ENCODE measurements at regions not wholly inside any gene's neighbourhood (a gene's known extent, or its start where the extent isn't known, plus 50 kb on each side); places are given as distances from the start of the nearest gene placed in this dataset.
"Not testable (repeated sequence)": the region's sequence is repeated elsewhere in the genome, so short reads cannot be mapped to it uniquely, and the experiment has no call there.

DNA sequence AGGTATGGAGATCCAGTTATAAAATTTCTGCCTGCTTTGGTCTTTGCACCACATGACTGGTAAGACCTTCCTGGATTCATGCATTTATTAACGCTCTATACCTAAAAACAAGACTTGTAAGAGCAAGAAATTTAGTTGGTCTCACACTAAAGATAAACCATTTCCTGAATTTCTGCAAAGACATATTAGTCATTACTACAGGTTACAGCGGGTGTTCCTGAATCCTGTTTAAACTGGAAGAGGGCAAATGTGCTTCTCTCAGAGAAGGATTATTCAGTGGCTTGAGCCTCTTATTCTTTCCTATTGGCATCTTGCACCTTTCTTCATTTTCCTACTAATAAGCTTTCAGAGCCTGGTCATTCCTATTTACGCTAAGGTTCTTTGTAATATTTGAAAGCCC, 397.6 kb upstream of the TENM3 start:
- Histone ChIP-seq H3K4me1 (ENCODE audit: control insufficient read depth, insufficient read depth, low read length) (no peaks in the 10 kb centered on the region), H3K9ac (ENCODE audit: low read depth, low read length) (no peak overlapping the region), H3K4me3 (ENCODE audit: low read length) (no peak overlapping the region), H3K9me3 (replicated peaks; ENCODE audit: low read length) (no peaks in the 10 kb centered on the region), H3K4me2 (ENCODE audit: low read length) (no peak overlapping the region), H3K36me3 (ENCODE audit: insufficient read depth, low read length) (no peaks in the 10 kb centered on the region), H3K27me3 (ENCODE audit: control insufficient read depth, insufficient read depth, low read length) (no peaks in the 10 kb centered on the region)

DNA sequence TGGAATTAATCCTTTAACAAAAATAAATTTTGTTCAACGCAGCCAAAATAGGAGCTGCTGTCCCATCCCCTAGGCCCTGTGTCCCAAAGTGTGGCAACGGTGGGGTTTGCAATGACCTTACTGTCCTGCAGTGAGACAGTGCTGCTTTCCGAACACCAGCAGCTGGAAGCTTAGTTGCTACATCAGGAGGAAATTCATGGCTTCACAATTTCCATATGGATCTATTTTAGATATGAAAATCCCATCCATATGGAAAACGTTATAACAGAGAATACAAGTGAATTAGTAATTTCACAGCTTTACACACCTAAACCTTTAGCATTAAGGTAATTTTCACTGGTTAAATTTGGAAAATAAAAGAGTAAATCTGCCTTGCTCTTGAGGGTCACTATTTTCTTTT, 396.3 kb upstream of the TENM3 start:
- H3K4me1 ChIP-seq (ENCODE audit: control insufficient read depth, insufficient read depth, low read length) = no peaks in the 10 kb centered on the region
- H3K4me2 ChIP-seq (ENCODE audit: low read length) = no peak overlapping the region
- no peaks in the 10 kb centered on the region for H3K27me3 ChIP-seq (ENCODE audit: control insufficient read depth, insufficient read depth, low read length)
- no peaks in the 10 kb centered on the region for H3K9me3 ChIP-seq (replicated peaks; ENCODE audit: low read length)
- H3K9ac ChIP-seq (ENCODE audit: low read depth, low read length) = no peak overlapping the region
- no peaks in the 10 kb centered on the region for H3K36me3 ChIP-seq (ENCODE audit: insufficient read depth, low read length)
- H3K4me3 ChIP-seq (ENCODE audit: low read length) = no peak overlapping the region

DNA sequence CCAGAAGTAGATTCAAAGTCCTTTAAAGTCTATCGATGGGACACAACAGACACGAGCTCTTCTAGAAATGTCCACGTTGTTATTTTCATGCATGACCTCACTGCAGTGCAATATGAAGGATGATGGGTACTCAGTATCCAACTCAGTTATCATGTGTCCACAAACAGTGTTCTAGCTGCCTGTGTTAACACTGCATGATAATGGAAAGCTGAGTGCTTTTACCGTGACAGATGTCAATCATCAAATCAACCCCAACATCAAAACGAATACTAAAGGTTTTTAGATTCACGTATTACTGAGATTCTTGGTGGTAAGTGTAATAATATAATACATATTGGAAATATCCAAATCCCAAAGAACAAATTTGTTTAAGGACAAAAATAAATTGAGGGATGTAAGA, 394.8 kb upstream of the TENM3 start:
- Histone ChIP-seq H3K4me1 (ENCODE audit: control insufficient read depth, insufficient read depth, low read length) (no peaks in the 10 kb centered on the region), H3K4me2 (ENCODE audit: low read length) (no peak overlapping the region), H3K36me3 (ENCODE audit: insufficient read depth, low read length) (no peaks in the 10 kb centered on the region), H3K27me3 (ENCODE audit: control insufficient read depth, insufficient read depth, low read length) (no peaks in the 10 kb centered on the region), H3K9me3 (replicated peaks; ENCODE audit: low read length) (no peaks in the 10 kb centered on the region), H3K4me3 (ENCODE audit: low read length) (no peak overlapping the region), H3K9ac (ENCODE audit: low read depth, low read length) (no peak overlapping the region)

DNA sequence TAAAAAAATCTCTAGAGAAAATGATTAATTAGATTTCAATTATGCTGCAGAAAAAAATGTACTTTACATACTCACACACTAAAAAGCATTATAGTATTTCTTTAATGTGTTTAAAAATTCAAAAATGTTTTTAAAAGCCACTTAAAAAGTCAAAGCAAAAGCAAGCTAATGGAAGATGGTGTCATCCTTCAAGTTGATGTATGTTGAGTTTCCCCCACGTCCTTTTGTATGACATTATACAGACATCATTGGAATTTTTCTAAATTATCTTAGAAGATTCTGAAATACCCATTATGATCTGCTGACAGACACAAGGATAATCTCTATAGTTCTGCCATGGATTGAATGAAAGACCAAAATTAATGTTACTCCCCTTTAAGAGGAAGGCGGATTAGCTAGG, 393.7 kb upstream of the TENM3 start:
- Histone ChIP-seq H3K36me3 (ENCODE audit: insufficient read depth, low read length) (no peaks in the 10 kb centered on the region), H3K4me1 (ENCODE audit: control insufficient read depth, insufficient read depth, low read length) (no peaks in the 10 kb centered on the region), H3K9me3 (replicated peaks; ENCODE audit: low read length) (no peaks in the 10 kb centered on the region), H3K9ac (ENCODE audit: low read depth, low read length) (no peak overlapping the region), H3K4me3 (ENCODE audit: low read length) (no peak overlapping the region), H3K27me3 (ENCODE audit: control insufficient read depth, insufficient read depth, low read length) (no peaks in the 10 kb centered on the region), H3K4me2 (ENCODE audit: low read length) (no peak overlapping the region)

DNA sequence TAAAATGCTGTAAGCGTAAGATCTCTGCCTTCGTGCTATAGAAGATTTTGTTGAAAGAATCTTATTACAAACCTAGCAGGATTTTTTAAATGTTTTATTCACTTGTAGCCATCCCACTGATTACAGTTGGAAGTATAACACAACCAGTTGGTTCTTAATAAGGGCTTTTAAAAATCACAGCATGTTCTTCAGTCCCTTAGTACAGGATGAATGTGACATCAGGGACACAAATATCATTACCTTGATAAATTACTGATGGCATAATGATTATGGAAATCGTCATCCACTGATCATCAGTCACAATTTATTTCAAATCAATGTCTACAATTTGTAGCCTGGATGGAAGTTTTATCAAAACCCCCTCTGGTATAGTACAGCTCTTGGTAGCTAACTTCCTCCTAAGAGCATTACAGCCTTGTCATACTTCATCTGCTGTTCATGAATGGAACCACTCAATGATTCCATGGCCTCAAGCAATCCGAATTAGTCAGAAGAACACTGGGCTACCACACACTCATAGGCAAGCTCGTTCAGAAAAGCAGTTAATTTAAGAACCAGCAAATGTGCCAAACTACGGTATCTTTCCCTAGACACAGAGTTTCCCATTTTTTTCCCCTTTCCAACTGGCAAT, 389.2 kb upstream of the TENM3 start:
- Histone ChIP-seq H3K4me3 (ENCODE audit: low read length) (no peak overlapping the region), H3K4me2 (ENCODE audit: low read length) (no peak overlapping the region), H3K9ac (ENCODE audit: low read depth, low read length) (no peak overlapping the region), H3K9me3 (replicated peaks; ENCODE audit: low read length) (no peaks in the 10 kb centered on the region), H3K27me3 (ENCODE audit: control insufficient read depth, insufficient read depth, low read length) (no peaks in the 10 kb centered on the region), H3K36me3 (ENCODE audit: insufficient read depth, low read length) (no peaks in the 10 kb centered on the region), H3K4me1 (ENCODE audit: control insufficient read depth, insufficient read depth, low read length) (no peaks in the 10 kb centered on the region)

DNA sequence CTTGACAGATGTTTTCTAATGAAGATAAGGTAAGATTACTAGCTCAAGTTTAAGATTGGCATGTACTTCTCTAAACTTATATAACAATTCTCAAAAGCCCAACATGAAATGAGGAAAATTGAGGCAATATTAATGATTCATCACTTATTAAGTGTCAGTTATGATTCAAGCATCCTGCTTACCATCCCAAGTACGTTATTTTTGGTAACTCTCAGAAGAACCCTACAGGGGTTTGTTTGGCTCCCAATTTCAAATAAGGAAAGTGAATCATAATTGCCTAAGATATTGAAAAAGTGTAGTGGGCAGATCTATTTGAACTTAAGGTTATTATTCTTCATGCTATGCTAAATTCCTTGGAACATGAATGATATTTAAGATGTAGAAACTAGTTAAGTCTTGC, 387.9 kb upstream of the TENM3 start:
- Histone ChIP-seq H3K36me3 (ENCODE audit: insufficient read depth, low read length) (no peaks in the 10 kb centered on the region), H3K9ac (ENCODE audit: low read depth, low read length) (no peak overlapping the region), H3K27me3 (ENCODE audit: control insufficient read depth, insufficient read depth, low read length) (no peaks in the 10 kb centered on the region), H3K4me3 (ENCODE audit: low read length) (no peak overlapping the region), H3K9me3 (replicated peaks; ENCODE audit: low read length) (no peaks in the 10 kb centered on the region), H3K4me2 (ENCODE audit: low read length) (no peak overlapping the region), H3K4me1 (ENCODE audit: control insufficient read depth, insufficient read depth, low read length) (peaks cover 6% of the 10 kb centered on the region)

DNA sequence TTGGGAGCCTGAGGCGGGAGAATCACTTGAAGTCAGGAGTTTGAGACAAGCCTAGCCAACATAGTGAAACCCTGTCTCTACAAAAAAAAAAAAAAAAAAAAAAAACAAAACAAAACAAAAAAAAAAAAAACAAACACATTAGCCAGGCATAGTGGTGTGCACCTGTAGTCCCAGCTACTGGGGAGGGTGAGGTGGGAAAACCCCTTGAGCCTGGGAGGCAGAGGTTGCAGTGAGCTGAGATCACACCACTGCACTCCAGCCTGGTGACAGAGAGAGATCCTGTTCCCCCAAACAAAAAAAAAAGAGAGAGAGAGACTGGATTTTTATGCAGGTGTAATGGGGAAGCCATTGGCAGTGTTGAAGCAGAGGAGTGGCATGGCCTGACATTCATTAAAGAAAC, 385.7 kb upstream of the TENM3 start:
- not testable (repeated sequence) for H3K9me3 ChIP-seq (replicated peaks; ENCODE audit: low read length); H3K4me2 ChIP-seq (ENCODE audit: low read length); H3K4me1 ChIP-seq (ENCODE audit: control insufficient read depth, insufficient read depth, low read length); H3K4me3 ChIP-seq (ENCODE audit: low read length); H3K27me3 ChIP-seq (ENCODE audit: control insufficient read depth, insufficient read depth, low read length); H3K9ac ChIP-seq (ENCODE audit: low read depth, low read length); H3K36me3 ChIP-seq (ENCODE audit: insufficient read depth, low read length)

DNA sequence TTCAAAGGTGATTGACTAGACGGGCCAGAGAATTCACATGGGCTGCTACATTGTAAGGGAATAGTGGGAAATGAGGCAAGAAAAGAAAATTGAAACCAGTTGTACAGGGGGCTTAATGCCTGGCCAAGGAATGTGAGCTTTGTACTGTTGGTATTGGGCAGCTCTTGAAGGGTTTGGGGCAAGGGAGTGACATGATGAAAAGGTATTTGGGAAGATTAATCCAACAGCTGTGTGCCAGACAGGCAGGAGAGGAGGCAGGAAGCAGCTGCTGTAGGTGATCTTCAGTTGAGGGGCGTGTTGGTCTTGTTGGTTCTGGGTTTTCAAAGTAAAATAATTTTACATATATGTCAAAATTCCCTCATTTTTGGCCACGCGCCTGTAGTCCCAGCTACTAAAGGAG, 384.5 kb upstream of the TENM3 start:
- Histone ChIP-seq H3K4me1 (ENCODE audit: control insufficient read depth, insufficient read depth, low read length) (peaks cover 7% of the 10 kb centered on the region), H3K9ac (ENCODE audit: low read depth, low read length) (no peak overlapping the region), H3K27me3 (ENCODE audit: control insufficient read depth, insufficient read depth, low read length) (no peaks in the 10 kb centered on the region), H3K4me3 (ENCODE audit: low read length) (no peak overlapping the region), H3K4me2 (ENCODE audit: low read length) (no peak overlapping the region), H3K36me3 (ENCODE audit: insufficient read depth, low read length) (no peaks in the 10 kb centered on the region), H3K9me3 (replicated peaks; ENCODE audit: low read length) (no peaks in the 10 kb centered on the region)

DNA sequence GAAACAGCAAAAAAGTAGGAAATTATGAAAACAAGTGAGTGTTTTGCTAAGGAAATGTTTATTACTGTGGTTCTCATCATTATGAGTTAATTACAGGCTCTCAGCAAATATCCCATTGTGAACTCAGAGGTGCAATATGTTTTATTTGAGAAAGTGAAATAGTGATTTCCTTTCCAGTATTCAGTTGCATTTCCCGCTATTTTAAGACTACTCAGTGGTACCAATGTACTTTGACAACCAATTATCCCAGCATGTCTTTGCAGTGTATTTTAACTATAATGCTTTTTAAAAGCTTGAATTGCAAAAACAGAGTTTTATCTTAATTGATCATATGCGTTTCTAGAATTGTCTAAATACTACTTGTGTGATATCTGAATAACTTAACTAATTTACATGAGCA, 383.8 kb upstream of the TENM3 start:
- Histone ChIP-seq H3K27me3 (ENCODE audit: control insufficient read depth, insufficient read depth, low read length) (no peaks in the 10 kb centered on the region), H3K4me1 (ENCODE audit: control insufficient read depth, insufficient read depth, low read length) (peaks cover 7% of the 10 kb centered on the region), H3K36me3 (ENCODE audit: insufficient read depth, low read length) (no peaks in the 10 kb centered on the region), H3K9ac (ENCODE audit: low read depth, low read length) (no peak overlapping the region), H3K9me3 (replicated peaks; ENCODE audit: low read length) (no peaks in the 10 kb centered on the region), H3K4me3 (ENCODE audit: low read length) (no peak overlapping the region), H3K4me2 (ENCODE audit: low read length) (no peak overlapping the region)

DNA sequence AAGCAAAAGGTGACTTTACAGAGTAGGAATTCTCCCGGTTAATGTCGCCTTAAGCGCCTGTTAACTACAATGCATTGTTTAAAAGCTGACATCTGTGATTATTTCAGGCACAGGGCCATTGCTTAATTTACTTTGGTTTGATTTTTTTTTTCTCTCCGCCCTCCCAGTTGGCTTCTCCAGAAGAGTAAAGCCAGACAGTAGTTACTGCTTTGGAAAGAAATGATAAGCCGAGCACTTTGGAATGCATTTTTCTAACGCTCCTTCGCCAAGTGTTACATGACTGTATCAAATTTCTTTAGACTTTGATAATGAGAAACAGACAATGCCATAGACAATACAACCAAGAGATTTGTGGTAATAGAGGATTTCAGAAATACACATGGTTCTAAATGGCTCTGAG, 383.0 kb upstream of the TENM3 start:
- H3K27me3 ChIP-seq (ENCODE audit: control insufficient read depth, insufficient read depth, low read length) = no peaks in the 10 kb centered on the region
- peaks cover 7% of the 10 kb centered on the region for H3K4me1 ChIP-seq (ENCODE audit: control insufficient read depth, insufficient read depth, low read length)
- H3K9ac ChIP-seq (ENCODE audit: low read depth, low read length) = no peak overlapping the region
- H3K4me2 ChIP-seq (ENCODE audit: low read length) = no peak overlapping the region
- no peaks in the 10 kb centered on the region for H3K36me3 ChIP-seq (ENCODE audit: insufficient read depth, low read length)
- no peak overlapping the region for H3K4me3 ChIP-seq (ENCODE audit: low read length)
- H3K9me3 ChIP-seq (replicated peaks; ENCODE audit: low read length) = no peaks in the 10 kb centered on the region

DNA sequence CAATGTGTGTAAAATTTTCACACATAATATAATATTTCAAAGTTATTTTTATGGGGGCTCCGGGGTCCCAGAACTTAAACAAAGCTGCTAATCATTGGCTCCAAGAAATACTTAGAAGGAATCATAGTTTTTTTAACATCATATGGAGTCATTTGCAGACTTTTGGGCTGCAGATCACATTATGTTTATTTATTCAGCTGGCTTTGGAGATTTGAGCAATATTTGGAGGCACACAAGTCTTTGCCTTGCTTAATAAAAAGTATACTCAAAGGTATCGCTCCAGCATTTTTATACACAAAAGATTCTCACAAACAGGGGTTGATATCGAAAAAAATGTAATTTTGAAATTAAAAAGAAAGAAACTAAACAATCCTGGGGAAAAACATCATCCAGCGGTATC, 382.5 kb upstream of the TENM3 start:
- no peak overlapping the region for H3K9ac ChIP-seq (ENCODE audit: low read depth, low read length)
- peaks cover 7% of the 10 kb centered on the region for H3K4me1 ChIP-seq (ENCODE audit: control insufficient read depth, insufficient read depth, low read length)
- H3K9me3 ChIP-seq (replicated peaks; ENCODE audit: low read length) = no peaks in the 10 kb centered on the region
- H3K4me2 ChIP-seq (ENCODE audit: low read length) = no peak overlapping the region
- no peaks in the 10 kb centered on the region for H3K36me3 ChIP-seq (ENCODE audit: insufficient read depth, low read length)
- H3K4me3 ChIP-seq (ENCODE audit: low read length) = no peak overlapping the region
- no peaks in the 10 kb centered on the region for H3K27me3 ChIP-seq (ENCODE audit: control insufficient read depth, insufficient read depth, low read length)

DNA sequence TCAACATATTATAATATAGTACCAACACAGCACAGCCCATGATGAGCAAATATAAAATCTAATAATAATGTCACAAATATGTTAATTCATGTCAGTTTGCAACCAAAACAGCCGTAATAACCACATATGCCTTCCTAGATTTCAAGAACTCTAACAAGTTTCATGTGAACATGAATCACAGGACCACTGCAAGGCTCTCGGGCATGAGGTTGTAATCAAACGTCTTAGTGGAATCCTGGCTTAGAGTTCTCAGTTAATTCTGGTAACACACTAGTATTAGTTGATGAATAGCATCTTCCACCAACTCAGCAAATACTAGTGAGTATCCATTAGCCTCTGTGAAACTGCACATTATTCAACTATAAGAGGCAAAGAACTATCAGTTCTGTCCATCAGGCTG, 379.3 kb upstream of the TENM3 start:
- Histone ChIP-seq H3K27me3 (ENCODE audit: control insufficient read depth, insufficient read depth, low read length) (no peaks in the 10 kb centered on the region), H3K4me3 (ENCODE audit: low read length) (no peak overlapping the region), H3K9me3 (replicated peaks; ENCODE audit: low read length) (no peaks in the 10 kb centered on the region), H3K4me1 (ENCODE audit: control insufficient read depth, insufficient read depth, low read length) (peaks cover 7% of the 10 kb centered on the region), H3K9ac (ENCODE audit: low read depth, low read length) (no peak overlapping the region), H3K36me3 (ENCODE audit: insufficient read depth, low read length) (no peaks in the 10 kb centered on the region), H3K4me2 (ENCODE audit: low read length) (no peak overlapping the region)
